ENCODE measurements at regions not wholly inside any gene's neighbourhood (a gene's known extent, or its start where the extent isn't known, plus 50 kb on each side); places are given as distances from the start of the nearest gene placed in this dataset.

DNA sequence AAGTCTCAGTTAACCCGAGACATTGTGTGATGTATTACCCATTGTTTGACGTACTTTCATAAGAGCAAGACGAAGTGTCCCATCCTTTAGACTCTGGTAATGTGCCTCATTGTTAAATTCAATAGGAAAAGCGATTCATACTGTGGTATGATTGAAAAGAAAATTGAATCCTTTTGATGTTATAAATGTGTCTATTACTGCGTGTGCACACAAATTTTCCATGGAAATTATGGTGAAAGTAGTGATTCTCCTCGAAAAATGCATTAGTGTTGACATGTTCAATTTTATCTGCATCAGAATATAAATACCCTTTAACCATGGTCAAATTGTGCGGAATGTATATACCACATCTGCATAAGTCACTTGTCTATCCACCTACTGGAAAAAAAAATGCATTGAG lies 386.8 kb downstream of the INSC start:
- no peak for DNase-seq (ENCODE audit: low read depth)
- TF ChIP-seq, protein P1, sequence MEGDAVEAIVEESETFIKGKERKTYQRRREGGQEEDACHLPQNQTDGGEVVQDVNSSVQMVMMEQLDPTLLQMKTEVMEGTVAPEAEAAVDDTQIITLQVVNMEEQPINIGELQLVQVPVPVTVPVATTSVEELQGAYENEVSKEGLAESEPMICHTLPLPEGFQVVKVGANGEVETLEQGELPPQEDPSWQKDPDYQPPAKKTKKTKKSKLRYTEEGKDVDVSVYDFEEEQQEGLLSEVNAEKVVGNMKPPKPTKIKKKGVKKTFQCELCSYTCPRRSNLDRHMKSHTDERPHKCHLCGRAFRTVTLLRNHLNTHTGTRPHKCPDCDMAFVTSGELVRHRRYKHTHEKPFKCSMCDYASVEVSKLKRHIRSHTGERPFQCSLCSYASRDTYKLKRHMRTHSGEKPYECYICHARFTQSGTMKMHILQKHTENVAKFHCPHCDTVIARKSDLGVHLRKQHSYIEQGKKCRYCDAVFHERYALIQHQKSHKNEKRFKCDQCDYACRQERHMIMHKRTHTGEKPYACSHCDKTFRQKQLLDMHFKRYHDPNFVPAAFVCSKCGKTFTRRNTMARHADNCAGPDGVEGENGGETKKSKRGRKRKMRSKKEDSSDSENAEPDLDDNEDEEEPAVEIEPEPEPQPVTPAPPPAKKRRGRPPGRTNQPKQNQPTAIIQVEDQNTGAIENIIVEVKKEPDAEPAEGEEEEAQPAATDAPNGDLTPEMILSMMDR (IDR thresholded peaks at IDR 0.05; ENCODE audit: insufficient read depth, low read depth, low read length, missing control alignments): no peak
- no peak overlapping the region for H3K4me3 ChIP-seq (ENCODE audit: low read length)

DNA sequence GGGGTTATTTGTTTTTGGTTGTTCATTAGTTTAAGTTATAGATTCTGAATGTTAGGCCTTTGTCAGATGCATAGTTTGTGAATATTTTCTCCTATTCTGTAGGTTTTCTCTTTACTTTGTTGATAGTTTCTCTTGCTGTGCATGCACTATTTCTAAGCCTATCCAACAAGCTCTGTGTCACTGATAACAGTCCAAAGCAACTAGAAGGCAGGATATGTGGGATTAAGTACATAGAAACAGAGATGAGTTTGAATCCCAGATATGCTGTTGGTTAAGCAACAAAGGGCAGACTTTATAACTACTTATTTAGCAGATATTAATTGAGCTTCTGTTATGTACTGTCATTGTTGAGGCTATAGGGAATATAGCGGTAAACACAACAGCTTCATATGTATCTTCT lies 390.4 kb downstream of the INSC start:
- no peak for DNase-seq (ENCODE audit: low read depth)
- no peak overlapping the region for H3K4me3 ChIP-seq (ENCODE audit: low read length)
- TF ChIP-seq, protein P1 (IDR thresholded peaks at IDR 0.05; ENCODE audit: insufficient read depth, low read depth, low read length, missing control alignments): no peak

DNA sequence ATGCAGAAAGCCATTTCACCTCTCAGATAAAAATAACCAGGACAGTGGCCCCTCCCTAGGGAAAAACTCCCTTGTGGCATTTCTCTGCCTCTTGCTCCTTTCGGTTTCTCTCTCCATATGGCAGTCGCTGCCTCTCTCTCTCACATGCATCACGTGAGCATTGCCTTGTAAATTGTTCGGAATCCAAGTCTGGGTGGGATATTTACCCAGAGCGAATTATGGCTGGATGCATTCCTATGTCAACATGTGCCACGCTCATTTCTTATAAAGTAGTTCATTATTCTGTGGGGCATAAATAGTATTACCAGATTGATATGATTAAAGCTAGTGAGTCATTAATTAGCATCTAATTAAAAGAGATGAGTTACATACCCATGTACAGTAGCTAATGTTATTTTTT lies 392.9 kb downstream of the INSC start:
- TF ChIP-seq, protein P1 (IDR thresholded peaks at IDR 0.05; ENCODE audit: insufficient read depth, low read depth, low read length, missing control alignments): no peak
- no peak for DNase-seq (ENCODE audit: low read depth)
- no peak overlapping the region for H3K4me3 ChIP-seq (ENCODE audit: low read length)

DNA sequence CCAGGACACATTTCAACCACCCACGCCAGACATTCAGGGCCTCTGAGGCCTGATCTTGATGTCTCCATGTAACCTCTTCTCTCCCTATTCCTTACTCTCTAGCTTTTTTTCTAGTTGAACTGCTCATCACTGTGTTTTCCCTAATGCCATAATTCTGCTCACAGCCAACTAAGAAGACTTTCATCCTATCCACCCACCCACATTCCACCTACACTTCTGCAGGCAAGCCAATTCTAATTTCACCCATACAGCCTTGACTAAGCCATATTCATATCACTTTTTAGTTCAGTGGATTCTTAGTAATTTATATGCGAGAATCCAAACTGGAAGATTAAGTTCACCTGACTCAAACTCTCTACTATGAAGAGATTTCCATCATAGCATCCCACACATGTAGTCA lies 394.4 kb downstream of the INSC start:
- H3K4me3 ChIP-seq (ENCODE audit: low read length): no peak overlapping the region
- DNase-seq (ENCODE audit: low read depth): no peak
- TF ChIP-seq, protein P1 (IDR thresholded peaks at IDR 0.05; ENCODE audit: insufficient read depth, low read depth, low read length, missing control alignments): no peak

DNA sequence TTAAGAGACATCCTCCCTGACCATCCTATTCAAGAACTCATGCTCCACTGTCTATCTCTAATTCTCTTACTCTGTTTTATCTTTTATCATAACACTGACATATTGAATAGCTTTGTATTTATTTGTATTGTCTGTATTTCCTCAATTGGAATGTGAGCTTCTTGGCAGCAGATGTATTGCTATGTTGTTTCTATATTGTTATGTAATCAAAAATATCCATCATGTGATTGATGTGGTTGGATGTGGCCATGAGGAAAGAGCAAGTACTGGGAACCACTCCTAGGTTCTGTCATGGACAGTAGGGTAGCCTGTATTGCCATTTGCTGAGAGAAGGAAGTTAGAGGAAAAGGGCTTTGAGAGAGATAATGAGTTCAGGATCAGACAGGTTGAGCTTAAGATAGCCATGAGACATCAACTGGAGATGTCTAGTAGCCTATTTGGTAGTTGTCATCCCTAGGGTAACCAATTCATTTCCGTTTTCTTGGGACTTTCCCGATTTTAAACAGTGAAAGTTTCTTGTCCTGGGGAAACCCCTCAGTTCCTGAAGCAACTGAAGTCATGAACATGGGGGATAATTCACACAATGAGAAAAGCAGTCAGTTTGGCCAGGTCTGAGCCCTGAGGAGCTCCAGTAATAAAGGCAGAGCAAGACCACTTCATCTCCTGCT lies 404.5 kb downstream of the INSC start:
- H3K4me3 ChIP-seq (ENCODE audit: low read length): no peak overlapping the region
- DNase-seq (ENCODE audit: low read depth): no peak
- TF ChIP-seq, protein P1 (IDR thresholded peaks at IDR 0.05; ENCODE audit: insufficient read depth, low read depth, low read length, missing control alignments): no peak

DNA sequence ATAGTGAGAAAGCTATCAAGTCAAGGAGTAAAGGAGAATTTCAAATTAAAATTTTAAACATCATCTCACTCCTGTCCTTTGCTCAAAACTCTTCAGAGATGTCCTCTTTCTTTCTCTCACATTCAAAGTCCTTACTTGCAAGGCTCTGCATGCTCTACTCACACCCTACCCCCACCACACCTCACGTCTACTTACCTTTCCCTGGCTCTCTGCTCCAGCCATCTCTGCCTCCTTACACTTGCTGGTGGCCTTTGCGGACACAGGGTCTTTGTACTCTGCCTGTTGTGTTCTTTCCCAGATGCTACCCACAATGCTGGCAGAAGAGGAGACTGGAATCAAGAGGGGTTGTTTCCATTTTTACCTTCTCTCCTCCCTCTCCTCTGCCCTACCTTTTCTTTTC lies 405.2 kb downstream of the INSC start:
- no peak for DNase-seq (ENCODE audit: low read depth)
- TF ChIP-seq, protein P1 (IDR thresholded peaks at IDR 0.05; ENCODE audit: insufficient read depth, low read depth, low read length, missing control alignments): no peak
- no peak overlapping the region for H3K4me3 ChIP-seq (ENCODE audit: low read length)

DNA sequence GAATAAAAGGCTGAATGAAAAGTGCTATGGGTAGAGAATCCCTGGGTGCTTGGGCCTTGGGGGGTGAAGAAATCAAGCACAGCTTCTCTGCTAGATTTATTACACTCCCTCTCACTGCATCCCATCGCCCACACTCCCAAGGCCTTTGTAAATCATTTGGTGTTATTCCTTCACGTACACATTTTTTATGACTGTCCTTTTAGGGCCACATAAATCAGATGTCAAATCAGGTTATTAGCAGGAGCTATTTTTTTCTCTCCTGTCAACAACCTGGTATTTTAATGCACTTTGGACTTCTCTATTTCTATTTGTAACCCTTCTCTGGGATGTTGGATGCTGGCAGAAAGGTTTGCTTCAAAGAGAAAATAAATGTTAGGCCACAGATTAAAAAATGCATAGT lies 408.8 kb downstream of the INSC start:
- no peak overlapping the region for H3K4me3 ChIP-seq (ENCODE audit: low read length)
- no peak for DNase-seq (ENCODE audit: low read depth)
- TF ChIP-seq, protein P1 (IDR thresholded peaks at IDR 0.05; ENCODE audit: insufficient read depth, low read depth, low read length, missing control alignments): no peak

Data from epithelial cell of esophagus (primary cell).